Activated naive CD4-positive, alpha-beta T cell treated with Interleukin-2 at 50 U/mL for 16 hours (primary cell): ENCODE measurements at regions not wholly inside any gene's neighbourhood (a gene's known extent, or its start where the extent isn't known, plus 50 kb on each side); places are given as distances from the start of the nearest gene placed in this dataset.

Experiments used
- DNase-seq: peaks from one replicate; pipeline ENCODE4 v3.0.0-alpha.2; 2020

DNA sequence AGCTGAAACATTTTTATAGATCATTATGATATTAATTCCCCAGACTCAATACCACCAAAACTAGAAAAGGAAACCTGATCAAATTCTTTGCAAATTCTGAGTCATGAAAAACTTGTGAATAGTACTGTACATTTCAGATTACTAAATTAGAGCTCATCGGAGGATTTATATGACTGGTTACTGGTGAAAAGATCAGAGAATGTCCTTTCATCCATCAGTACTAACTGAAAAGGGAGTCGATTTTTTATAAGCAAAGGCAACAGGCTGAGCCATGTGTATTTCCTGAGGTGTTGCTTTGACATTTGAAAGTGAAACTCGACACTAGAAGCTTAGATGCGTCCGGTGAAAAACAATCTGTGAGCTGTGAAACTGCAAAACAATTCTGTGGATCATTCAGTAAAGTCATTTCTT lies 155.7 kb downstream of the TNFSF18 start:
- DNase-seq: no peak

GRCh38 chr1:172895761-172896160 lies 155.0 kb downstream of the TNFSF18 start:
- no peak for DNase-seq

- DNase-seq: no peak
Observed at GRCh38 chr1:172897738-172898137, 153.0 kb downstream of the TNFSF18 start.

- no peak for DNase-seq
Observed at GRCh38 chr1:172898866-172899265, 151.9 kb downstream of the TNFSF18 start.

DNA sequence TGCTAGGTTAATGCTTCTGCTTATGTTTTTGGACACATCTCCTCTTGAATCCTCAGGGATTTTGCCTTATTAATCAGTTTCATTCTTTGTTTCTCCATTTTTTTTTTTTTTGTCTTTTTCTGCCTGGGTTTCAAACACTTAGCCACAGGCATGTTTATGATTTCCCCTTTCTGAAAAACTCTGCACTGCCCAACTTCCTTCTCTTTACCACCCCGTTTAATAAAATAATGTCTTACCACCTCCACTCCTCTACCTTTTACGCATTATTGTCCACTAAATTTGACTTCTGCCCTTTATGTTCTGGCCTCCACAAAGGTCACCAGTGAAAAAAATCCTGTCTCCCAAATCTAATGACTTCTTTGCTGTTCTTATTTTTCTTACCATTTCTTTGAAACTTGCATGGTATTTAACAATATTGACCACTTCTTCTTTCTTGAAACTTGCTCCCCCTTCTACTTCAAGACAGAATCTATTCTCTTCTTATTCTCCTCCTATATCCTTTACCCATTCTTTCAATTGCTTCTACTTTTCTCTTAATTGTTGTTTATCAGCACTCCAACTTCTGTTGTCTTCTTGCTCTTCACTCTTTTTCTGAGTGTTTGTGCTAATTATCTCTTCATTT lies 150.3 kb downstream of the TNFSF18 start:
- DNase-seq: no peak

DNA sequence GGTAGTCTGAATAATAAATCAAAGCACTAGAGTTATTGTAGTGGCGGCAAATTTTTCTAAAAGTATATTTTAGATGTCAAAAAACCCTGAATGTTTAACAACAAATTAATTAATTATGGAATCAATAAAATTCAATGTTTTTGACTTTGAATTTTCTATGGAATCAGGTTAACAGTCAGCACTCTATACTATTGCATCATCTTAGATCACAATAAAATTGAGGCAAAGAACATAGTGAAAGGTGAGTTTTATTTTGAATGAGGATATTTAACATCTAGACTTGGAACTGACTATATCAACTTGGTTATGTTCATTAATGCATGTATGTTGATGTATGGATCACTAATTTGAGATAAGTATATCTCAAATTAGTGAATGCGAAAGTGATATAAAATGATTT lies 148.5 kb downstream of the TNFSF18 start:
- DNase-seq: no peak

DNA sequence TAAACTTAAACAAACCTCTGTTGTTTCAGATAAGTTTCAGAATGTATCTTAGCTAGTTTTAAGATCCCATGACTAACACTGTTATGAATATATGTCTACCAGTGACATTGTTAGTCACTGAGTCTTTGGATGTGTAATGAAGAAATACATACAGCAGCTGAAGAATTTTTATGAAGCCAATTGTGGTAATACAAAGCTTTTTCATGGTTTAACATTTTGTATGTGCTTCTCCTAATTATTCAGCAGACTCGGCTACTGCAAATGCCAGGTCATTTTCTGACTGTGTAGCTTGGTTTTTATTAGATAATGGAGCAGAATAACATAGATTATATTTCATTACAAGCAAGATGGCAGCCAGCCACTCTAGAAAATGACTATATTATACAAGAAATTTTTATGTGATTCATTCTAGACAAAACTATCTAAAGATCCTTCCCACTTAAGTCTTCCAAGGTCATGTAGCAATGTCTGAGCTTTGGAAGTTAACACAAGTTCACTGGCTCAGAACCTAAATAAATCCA lies 147.8 kb downstream of the TNFSF18 start:
- DNase-seq: no peak

DNA sequence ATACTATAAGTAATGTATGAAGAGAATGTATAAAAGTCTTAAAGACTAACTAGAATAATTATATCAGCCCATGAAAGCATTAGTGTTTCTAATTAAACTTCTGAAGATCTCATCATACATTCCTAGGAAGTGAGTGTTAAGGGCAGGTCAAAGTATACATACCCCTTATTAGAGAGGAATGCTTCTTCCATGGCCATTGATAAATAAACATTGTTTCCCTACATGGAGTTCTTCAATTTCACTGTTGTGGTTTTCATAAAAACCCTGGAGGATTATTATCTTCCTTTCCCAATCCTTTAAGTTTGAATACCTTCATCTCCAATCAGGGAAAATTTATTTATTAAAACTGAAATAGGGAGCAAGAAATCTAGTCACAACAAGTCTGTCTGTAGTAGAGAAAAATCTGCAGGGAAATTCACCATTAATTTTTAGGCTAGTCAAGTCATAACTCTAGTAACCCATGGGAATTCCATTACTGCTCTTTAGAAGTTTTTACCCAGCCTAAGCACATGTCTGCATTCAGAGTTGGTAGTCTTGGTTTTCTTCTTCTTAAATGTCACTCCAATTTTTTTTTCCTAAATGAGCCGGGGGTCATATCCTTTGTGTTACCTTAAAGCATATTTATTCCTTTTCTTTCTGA lies 147.0 kb downstream of the TNFSF18 start:
- no peak for DNase-seq

DNA sequence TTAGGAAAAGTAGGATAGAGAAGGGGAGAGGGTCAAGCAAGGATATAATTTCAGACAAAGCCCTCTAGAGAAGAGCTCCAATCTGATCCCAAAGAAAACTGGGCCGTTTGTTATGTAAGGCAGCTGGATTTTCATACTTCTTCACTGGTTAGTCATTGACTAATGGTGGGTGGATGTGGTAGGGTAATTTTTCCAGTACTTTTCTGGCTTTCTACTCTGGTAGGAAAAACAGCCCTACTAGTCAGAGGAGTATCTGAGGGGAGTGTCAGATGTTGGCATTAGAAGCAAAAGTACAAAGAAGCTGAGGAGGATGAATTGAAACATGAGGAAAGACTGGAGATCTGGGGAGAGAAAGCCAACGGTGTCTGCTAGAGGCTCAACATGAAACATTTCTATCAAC lies 145.3 kb downstream of the TNFSF18 start:
- DNase-seq: no peak

- no peak for DNase-seq
Observed at GRCh38 chr1:172906778-172907592, 143.8 kb downstream of the TNFSF18 start.

GRCh38 chr1:172907834-172908326 lies 142.9 kb downstream of the TNFSF18 start:
- DNase-seq: no peak

- DNase-seq: no peak
Observed at GRCh38 chr1:172909606-172910326, 141.0 kb downstream of the TNFSF18 start.

DNA sequence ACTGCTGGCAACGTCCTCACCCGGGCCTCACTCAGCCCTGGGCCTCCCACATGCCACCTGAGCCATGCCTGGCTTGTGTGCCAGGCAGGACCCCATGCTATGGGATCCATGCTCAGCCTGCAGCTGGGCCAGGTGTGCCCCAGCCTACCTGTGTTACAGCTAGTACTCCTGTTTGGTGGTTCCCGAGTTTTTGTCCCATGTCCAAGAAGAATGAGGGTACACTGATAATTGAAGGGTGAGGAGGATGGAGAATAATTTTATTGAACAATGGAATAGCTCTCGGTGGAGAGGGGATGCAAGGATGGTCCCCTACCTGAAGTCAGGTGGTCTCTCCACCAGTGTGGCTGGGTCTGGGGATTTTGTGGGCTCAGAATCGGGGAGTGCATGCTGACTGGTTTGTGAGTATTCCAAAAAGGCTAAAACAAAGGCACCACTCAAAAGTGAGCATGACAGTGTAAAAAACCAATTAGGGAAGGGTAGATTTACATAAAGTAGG lies 137.9 kb downstream of the TNFSF18 start:
- DNase-seq: no peak

DNA sequence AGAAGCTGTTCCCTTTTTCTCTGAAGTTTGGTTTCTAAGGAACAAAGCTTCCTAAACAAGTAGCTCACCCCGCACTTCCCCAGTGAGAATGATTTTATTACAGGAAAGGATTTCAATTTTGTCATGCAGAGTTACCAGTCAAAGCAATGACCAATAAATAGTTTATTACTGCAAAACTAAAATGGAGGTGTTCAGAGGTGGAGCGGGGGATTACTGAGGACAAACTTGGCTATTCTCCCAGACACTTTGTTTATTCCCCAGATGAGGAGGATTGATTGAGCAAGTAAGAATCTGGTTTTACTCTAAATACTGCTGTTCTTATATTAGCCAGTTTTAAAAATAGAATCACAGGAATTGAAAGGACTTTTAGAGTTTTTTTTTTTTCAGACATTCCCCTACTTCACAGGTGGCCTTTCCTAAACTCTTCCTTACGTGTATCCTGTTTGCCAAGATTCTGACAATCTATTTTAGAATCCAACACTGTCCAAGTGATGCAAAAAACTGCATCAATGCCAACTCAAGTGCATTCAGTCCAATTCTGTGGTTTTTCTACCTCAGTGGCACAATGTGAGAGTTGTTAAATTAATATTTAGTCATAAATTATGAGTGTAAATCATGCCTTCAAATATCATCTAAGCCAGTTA lies 136.1 kb downstream of the TNFSF18 start:
- DNase-seq: no peak

DNA sequence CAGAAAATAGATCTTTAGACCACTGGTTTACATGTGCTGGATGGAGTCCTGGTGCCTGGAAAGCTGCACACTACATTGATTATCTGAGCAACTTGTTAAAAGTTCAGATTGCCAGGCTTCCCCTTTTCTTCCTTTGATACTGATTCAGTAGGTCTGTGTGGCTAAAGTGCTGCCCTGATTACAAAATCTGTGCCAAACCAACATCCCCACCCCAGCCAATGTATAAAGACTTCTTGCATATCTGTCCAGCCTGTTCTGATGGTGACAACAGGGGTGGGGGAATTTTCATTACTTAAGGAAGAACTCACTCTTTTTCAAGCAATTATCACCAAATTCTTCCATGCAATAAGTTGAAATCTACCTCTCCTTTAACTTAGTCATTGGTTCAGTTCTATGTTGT lies 135.5 kb downstream of the TNFSF18 start:
- DNase-seq: no peak

GRCh38 chr1:172916116-172916515 lies 134.6 kb downstream of the TNFSF18 start:
- no peak for DNase-seq

- no peak for DNase-seq
Observed at GRCh38 chr1:172917972-172918371, 132.8 kb downstream of the TNFSF18 start.

GRCh38 chr1:172918478-172918877 lies 132.3 kb downstream of the TNFSF18 start:
- no peak for DNase-seq

DNA sequence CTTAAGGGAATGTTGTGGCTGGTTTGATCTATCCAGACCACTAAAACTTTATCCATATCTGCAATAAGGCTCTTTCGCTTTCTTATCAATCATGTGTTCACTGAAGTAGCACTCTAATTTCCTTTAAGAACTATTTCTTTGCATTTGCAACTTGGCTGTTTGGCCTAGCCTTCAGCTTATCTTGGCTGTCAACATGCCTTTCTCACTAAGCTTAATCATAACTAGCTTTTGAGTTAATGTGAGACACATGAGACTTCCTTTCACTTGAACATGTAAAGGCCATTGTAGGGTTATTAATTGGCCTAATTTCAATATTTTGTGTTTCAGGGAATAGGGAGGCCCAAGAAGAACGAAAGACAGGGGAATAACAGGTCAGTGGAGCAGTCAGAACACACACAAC lies 124.7 kb downstream of the TNFSF18 start:
- no peak for DNase-seq

- DNase-seq: no peak
Observed at GRCh38 chr1:172928412-172928811, 122.3 kb downstream of the TNFSF18 start.

DNA sequence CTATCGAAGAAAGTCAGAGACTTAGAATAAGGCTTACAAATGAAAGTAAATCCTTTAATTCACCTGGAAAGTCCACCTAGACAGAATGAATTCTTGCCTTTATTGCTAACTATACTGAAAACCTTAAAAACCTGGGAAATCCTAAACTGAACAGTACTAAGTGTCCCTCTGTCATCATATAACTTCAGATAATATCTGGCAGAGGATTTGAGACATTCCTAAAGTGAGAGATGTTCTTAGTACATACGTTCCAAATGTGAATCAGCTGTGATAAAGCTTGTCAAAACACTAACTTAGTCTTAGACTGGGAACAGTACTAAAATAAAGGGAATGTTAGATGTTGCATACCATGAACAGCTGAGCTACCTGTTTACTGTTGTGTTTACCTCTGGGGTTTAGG lies 121.7 kb downstream of the TNFSF18 start:
- DNase-seq: no peak

GRCh38 chr1:172930142-172930541 lies 120.6 kb downstream of the TNFSF18 start:
- DNase-seq: no peak
